ENCODE measurements at regions not wholly inside any gene's neighbourhood (a gene's known extent, or its start where the extent isn't known, plus 50 kb on each side); places are given as distances from the start of the nearest gene placed in this dataset.

DNA sequence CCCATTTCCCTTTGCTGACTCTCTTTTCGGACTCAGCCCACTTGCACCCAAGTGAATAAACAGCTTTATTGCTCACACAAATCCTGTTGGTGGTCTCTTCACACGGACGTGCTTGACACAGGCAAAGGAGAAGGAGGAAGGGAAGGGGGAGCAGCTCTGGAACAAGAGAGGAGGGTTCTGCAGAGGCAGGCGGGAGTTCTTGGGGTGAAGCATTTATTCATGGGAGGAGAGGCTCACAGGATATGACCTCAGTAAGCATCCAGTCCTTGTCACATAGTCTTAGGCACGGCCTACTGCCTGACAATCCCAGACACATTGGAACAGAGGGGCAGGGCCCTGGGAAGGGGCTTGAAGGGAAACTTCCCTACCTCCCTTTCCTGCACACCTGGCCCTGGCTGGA is 171.7 kb upstream of the HS6ST1 start:
- ChIA-PET CTCF (ENCODE audit: low intra/inter-chr PET ratio) (no interaction called here), POLR2A (interaction anchor here (1.5 kb wide), 1 partner anchor 11 kb away, joined by 4 read pairs; no protein-coding TSS in a partner anchor)
- no peak overlapping the region for H2AFZ ChIP-seq (ENCODE audit: low read depth, low read length)
- H4K20me1 ChIP-seq (replicated peaks; ENCODE audit: control insufficient read depth, insufficient read depth, low read length), result peaks cover 11% of the 10 kb centered on the region; the same call in 1 of the 2 replicates
- WGBS (ENCODE audit: insufficient coverage, low coverage, missing lambda C conversion rate), result 4% methylated on average over 5 of the region's 5 CpGs
- DNase-seq (ENCODE audit: extremely low read depth in 1 of 4, low spot score in 3 of 4), result no peak
- no TSS peak for BruUV-seq (replicated peaks)
- no peak overlapping the region for H3K4me3 ChIP-seq
- no peaks in the 10 kb centered on the region for H3K9me3 ChIP-seq (replicated peaks; ENCODE audit: control insufficient read depth, insufficient read depth, low read depth, low read length)
- no peaks in the 10 kb centered on the region for H3K79me2 ChIP-seq (ENCODE audit: control insufficient read depth, insufficient read depth, low read length)
- in situ Hi-C loops (cut with MboI), result no loop called here
- H3K9ac ChIP-seq (ENCODE audit: insufficient read depth in 1 of 2, low read depth in 2 of 2, low read length in 2 of 2), result no peak overlapping the region
- intact Hi-C loops (cut with micrococcal nuclease), result no loop called here
- no peak overlapping the region for H3K4me2 ChIP-seq (ENCODE audit: insufficient read depth, low read length)
- peaks cover 0 to 54% of the 10 kb centered on the region in 2 experiments; a peak in 3 of 5 replicates for H3K27me3 ChIP-seq (ENCODE audit: control insufficient read depth in 2 of 2, insufficient read depth in 2 of 2, low read length in 2 of 2)
- no peaks in the 10 kb centered on the region for H3K9me1 ChIP-seq (ENCODE audit: control insufficient read depth, insufficient read depth, low read length)
- ATAC-seq, result no peak
- peaks cover 0 to 15% of the 10 kb centered on the region in 2 experiments; a peak in 2 of 5 replicates for H3K4me1 ChIP-seq (replicated peaks in 1 of 2; ENCODE audit: control insufficient read depth in 2 of 2, insufficient read depth in 2 of 2, low read length in 2 of 2)
- no peak overlapping the region for H3K27ac ChIP-seq (ENCODE audit: extremely low read depth, low read depth, low read length)
- H3K36me3 ChIP-seq (ENCODE audit: control insufficient read depth, insufficient read depth, low read length), result no peaks in the 10 kb centered on the region
- FAIRE-seq, result no peak
- TF ChIP-seq SAP30 (IDR thresholded peaks at IDR 0.05; ENCODE audit: borderline replicate concordance, insufficient read depth, low read depth, low read length, poor library complexity, severe bottlenecking) (no peak), RBM22 (IDR thresholded peaks at IDR 0.05; ENCODE audit: low read depth, low read length, poor library complexity, severe bottlenecking) (no peak), ZNF140 (CRISPR knock-in tag; IDR thresholded peaks at IDR 0.05) (no peak), TSC22D4 (tag; IDR thresholded peaks at IDR 0.05) (no peak), HNRNPH1 (optimal IDR thresholded peaks at IDR 0.05; ENCODE audit: low read depth, low read length) (no peak), SMARCB1 (IDR thresholded peaks at IDR 0.05; ENCODE audit: insufficient read length, low read depth) (no peak), KAT7 (CRISPR knock-in tag; IDR thresholded peaks at IDR 0.05; ENCODE audit: borderline replicate concordance) (no peak)
- TF ChIP-seq, protein P1, sequence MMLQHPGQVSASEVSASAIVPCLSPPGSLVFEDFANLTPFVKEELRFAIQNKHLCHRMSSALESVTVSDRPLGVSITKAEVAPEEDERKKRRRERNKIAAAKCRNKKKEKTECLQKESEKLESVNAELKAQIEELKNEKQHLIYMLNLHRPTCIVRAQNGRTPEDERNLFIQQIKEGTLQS (IDR thresholded peaks at IDR 0.05), result no peak
- TF ChIP-seq, protein P1 (CRISPR knock-in tag; conservative IDR thresholded peaks at IDR 0.05), result no peak
- TF ChIP-seq, protein P2, sequence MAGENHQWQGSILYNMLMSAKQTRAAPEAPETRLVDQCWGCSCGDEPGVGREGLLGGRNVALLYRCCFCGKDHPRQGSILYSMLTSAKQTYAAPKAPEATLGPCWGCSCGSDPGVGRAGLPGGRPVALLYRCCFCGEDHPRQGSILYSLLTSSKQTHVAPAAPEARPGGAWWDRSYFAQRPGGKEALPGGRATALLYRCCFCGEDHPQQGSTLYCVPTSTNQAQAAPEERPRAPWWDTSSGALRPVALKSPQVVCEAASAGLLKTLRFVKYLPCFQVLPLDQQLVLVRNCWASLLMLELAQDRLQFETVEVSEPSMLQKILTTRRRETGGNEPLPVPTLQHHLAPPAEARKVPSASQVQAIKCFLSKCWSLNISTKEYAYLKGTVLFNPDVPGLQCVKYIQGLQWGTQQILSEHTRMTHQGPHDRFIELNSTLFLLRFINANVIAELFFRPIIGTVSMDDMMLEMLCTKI (IDR thresholded peaks at IDR 0.05; ENCODE audit: partially characterized antibody), result no peak
- TF ChIP-seq, protein P3, sequence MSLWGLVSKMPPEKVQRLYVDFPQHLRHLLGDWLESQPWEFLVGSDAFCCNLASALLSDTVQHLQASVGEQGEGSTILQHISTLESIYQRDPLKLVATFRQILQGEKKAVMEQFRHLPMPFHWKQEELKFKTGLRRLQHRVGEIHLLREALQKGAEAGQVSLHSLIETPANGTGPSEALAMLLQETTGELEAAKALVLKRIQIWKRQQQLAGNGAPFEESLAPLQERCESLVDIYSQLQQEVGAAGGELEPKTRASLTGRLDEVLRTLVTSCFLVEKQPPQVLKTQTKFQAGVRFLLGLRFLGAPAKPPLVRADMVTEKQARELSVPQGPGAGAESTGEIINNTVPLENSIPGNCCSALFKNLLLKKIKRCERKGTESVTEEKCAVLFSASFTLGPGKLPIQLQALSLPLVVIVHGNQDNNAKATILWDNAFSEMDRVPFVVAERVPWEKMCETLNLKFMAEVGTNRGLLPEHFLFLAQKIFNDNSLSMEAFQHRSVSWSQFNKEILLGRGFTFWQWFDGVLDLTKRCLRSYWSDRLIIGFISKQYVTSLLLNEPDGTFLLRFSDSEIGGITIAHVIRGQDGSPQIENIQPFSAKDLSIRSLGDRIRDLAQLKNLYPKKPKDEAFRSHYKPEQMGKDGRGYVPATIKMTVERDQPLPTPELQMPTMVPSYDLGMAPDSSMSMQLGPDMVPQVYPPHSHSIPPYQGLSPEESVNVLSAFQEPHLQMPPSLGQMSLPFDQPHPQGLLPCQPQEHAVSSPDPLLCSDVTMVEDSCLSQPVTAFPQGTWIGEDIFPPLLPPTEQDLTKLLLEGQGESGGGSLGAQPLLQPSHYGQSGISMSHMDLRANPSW (CRISPR knock-in tag; IDR thresholded peaks at IDR 0.05), result no peak
